ENCODE measurements at regions not wholly inside any gene's neighbourhood (a gene's known extent, or its start where the extent isn't known, plus 50 kb on each side); places are given as distances from the start of the nearest gene placed in this dataset.

DNA sequence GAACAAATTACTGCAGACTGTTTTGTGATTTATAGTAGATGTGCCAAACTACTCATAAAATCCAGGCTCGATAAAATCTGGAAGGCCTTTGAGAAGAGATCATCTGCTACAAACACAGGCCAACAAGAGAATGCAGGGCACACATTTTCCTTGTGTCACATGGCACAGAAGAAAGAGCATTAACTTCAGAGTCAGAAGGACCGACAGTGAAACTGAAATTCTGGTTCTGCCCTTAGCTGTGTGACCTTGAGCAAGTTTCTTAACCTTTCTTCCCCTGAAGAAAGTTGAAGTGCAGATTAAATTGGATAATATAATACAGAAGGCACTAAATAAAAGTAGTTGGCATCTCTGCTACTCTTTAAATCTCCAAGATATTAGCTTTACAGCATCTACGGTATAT lies 338.4 kb upstream of the IRAK1BP1 start:
- TF ChIP-seq, protein P1, sequence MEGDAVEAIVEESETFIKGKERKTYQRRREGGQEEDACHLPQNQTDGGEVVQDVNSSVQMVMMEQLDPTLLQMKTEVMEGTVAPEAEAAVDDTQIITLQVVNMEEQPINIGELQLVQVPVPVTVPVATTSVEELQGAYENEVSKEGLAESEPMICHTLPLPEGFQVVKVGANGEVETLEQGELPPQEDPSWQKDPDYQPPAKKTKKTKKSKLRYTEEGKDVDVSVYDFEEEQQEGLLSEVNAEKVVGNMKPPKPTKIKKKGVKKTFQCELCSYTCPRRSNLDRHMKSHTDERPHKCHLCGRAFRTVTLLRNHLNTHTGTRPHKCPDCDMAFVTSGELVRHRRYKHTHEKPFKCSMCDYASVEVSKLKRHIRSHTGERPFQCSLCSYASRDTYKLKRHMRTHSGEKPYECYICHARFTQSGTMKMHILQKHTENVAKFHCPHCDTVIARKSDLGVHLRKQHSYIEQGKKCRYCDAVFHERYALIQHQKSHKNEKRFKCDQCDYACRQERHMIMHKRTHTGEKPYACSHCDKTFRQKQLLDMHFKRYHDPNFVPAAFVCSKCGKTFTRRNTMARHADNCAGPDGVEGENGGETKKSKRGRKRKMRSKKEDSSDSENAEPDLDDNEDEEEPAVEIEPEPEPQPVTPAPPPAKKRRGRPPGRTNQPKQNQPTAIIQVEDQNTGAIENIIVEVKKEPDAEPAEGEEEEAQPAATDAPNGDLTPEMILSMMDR (IDR thresholded peaks at IDR 0.05; ENCODE audit: low read depth, low read length, missing input control), result no peak
- TF ChIP-seq SP1 (IDR thresholded peaks at IDR 0.05) (no peak), HNF4A (conservative IDR thresholded peaks at IDR 0.05) (no peak), GABPA (IDR thresholded peaks at IDR 0.05 in 1 of 2, conservative IDR thresholded peaks at IDR 0.05 in 1 of 2) (no peak), JUND (IDR thresholded peaks at IDR 0.05) (no peak), TAF1 (conservative IDR thresholded peaks at IDR 0.05) (no peak), YY1 (IDR thresholded peaks at IDR 0.05) (no peak)
- TF ChIP-seq, protein P2, sequence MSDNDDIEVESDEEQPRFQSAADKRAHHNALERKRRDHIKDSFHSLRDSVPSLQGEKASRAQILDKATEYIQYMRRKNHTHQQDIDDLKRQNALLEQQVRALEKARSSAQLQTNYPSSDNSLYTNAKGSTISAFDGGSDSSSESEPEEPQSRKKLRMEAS (IDR thresholded peaks at IDR 0.05), result no peak
- TF ChIP-seq, protein P3, sequence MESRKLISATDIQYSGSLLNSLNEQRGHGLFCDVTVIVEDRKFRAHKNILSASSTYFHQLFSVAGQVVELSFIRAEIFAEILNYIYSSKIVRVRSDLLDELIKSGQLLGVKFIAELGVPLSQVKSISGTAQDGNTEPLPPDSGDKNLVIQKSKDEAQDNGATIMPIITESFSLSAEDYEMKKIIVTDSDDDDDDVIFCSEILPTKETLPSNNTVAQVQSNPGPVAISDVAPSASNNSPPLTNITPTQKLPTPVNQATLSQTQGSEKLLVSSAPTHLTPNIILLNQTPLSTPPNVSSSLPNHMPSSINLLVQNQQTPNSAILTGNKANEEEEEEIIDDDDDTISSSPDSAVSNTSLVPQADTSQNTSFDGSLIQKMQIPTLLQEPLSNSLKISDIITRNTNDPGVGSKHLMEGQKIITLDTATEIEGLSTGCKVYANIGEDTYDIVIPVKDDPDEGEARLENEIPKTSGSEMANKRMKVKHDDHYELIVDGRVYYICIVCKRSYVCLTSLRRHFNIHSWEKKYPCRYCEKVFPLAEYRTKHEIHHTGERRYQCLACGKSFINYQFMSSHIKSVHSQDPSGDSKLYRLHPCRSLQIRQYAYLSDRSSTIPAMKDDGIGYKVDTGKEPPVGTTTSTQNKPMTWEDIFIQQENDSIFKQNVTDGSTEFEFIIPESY (IDR thresholded peaks at IDR 0.05), result no peak
- TF ChIP-seq, protein P4, sequence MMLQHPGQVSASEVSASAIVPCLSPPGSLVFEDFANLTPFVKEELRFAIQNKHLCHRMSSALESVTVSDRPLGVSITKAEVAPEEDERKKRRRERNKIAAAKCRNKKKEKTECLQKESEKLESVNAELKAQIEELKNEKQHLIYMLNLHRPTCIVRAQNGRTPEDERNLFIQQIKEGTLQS (IDR thresholded peaks at IDR 0.05), result no peak
